Tibial nerve (tissue), 4 donors: ENCODE measurements at regions not wholly inside any gene's neighbourhood (a gene's known extent, or its start where the extent isn't known, plus 50 kb on each side); places are given as distances from the start of the nearest gene placed in this dataset.

Experiments used
- DNase-seq, 2 donors: peaks; one replicate each; pipeline ENCODE4 v3.0.0-alpha.2; 2019; ENCODE audit warnings: low spot score in 2 of 2
- H3K27ac ChIP-seq, 4 donors: fragments of 200-600 bp; sonication (generic) in 3 of 4; one replicate each; pipeline ENCODE4 v1.5.1; 2017 to 2019; ENCODE audit warnings: mild to moderate bottlenecking in 1 of 4
- H3K27me3 ChIP-seq, 2 donors: fragments of 200-600 bp; sonication (generic) in 1 of 2; one replicate each; pipeline versions ENCODE4 v1.5.1 to v1.6.0; 2017 to 2019
- H3K36me3 ChIP-seq, 3 donors: fragments of 200-600 bp; sonication (generic); one replicate each; pipeline ENCODE4 v1.5.1; 2018 to 2019
- H3K4me1 ChIP-seq, 4 donors: fragments of 200-600 bp; sonication (generic) in 3 of 4; one replicate each; pipeline ENCODE4 v1.5.1; 2017 to 2019
- H3K4me3 ChIP-seq, 4 donors: fragments of 200-600 bp; sonication (generic) in 3 of 4; one replicate each; pipeline ENCODE4 v1.5.1; 2017 to 2019; ENCODE audit warnings: mild to moderate bottlenecking in 1 of 4, moderate library complexity in 1 of 4
- H3K9me3 ChIP-seq, 4 donors: fragments of 200-600 bp; sonication (generic) in 3 of 4; one replicate each; pipeline ENCODE4 v1.5.1; 2017 to 2019
- EP300 ChIP-seq, 2 donors: sonication (generic); formaldehyde crosslinking; IDR thresholded peaks; one replicate each; pipeline ENCODE4 v1.6.1; 2017; ENCODE audit warnings: antibody characterized with exemption in 2 of 2, mild to moderate bottlenecking in 1 of 2
- POLR2A ChIP-seq, 2 donors: fragments of 450-650 bp; IDR thresholded peaks; one replicate each; pipeline ENCODE4 v1.6.1; 2017; ENCODE audit warnings: antibody characterized with exemption in 2 of 2, mild to moderate bottlenecking in 2 of 2, moderate library complexity in 2 of 2
- WGBS, 2 donors: methylation state at CpG; one replicate each; pipeline ENCODE4 v1.1.5; 2018; 5-methylcytosine and 5-hydroxymethylcytosine counted together
- TF ChIP-seq, protein P1 (sequence below), 5 experiments: fragments of 200-600 bp in 3 of 5; fragments of 450-650 bp in 2 of 5; sonication (generic) in 3 of 5; IDR thresholded peaks; one replicate each; pipeline ENCODE4 v1.5.1; 2016 to 2019; ENCODE audit warnings: antibody characterized with exemption in 5 of 5, mild to moderate bottlenecking in 3 of 5, moderate library complexity in 2 of 5

DNA sequence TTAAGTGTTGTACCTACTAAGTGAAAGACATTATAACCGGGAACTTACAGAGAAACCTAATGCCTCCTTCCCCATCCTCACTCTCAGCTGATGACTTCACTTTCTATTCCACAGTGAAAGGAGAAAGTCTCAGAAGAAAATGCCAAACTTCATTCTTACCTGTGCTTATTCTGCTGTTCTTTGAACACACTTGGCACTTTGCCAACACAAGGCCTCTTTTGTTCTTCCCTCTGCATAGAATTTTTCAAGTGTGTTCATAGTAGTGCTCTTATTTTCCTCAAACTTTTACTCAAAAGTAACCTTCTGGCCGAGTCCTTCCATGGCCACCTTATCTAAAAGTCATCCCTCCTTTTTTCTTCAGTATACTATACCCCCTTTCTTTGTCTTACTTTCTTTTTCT, 59.4 kb upstream of the ETV1 start:
- 90 to 93% methylated on average over 2 of the region's 2 CpGs for WGBS, 2 donors
- DNase-seq: no peak

DNA sequence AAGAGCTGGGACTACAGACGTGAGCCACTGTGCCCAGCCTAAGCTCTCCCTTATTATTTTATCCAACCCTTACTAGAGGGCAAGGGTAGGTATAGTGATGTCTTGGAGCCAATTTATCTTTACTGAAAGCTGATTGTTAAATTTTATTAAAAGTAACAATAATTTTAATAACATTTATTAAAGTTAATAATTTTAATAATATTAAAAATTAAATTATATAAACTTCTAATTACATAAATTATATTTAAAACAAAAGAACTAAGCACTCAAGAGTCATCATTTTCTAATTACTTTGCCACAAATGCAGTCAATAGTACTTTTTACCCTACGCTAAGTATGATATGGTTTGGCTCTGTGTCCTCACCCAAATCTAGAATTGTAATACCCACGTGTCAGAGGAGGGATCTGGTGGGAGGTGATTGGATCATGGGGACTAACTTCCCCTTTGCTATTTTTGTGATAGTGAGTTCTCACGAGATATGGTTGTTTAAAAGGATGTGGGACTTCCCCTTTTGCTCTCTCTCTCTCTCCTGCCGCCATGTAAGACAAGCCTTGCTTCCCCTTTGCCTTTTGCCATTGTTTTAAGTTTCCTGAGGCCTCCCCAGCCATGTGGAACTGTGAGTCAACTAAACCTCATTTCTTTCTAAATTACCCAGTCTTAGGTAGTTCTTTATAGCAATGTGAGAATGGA, 58.4 kb upstream of the ETV1 start:
- TF ChIP-seq EP300 (IDR thresholded peaks at IDR 0.05) (no peak), POLR2A (IDR thresholded peaks at IDR 0.05) (no peak)
- TF ChIP-seq, protein P1, sequence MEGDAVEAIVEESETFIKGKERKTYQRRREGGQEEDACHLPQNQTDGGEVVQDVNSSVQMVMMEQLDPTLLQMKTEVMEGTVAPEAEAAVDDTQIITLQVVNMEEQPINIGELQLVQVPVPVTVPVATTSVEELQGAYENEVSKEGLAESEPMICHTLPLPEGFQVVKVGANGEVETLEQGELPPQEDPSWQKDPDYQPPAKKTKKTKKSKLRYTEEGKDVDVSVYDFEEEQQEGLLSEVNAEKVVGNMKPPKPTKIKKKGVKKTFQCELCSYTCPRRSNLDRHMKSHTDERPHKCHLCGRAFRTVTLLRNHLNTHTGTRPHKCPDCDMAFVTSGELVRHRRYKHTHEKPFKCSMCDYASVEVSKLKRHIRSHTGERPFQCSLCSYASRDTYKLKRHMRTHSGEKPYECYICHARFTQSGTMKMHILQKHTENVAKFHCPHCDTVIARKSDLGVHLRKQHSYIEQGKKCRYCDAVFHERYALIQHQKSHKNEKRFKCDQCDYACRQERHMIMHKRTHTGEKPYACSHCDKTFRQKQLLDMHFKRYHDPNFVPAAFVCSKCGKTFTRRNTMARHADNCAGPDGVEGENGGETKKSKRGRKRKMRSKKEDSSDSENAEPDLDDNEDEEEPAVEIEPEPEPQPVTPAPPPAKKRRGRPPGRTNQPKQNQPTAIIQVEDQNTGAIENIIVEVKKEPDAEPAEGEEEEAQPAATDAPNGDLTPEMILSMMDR (IDR thresholded peaks at IDR 0.05): no peak
- 77 to 88% methylated on average over 5 of the region's 5 CpGs for WGBS, 2 donors
- no peak for DNase-seq
- no peaks in the 10 kb centered on the region for H3K36me3 ChIP-seq
- no peaks in the 10 kb centered on the region for H3K27me3 ChIP-seq
- H3K27ac ChIP-seq: no peak overlapping the region
- H3K9me3 ChIP-seq: no peaks in the 10 kb centered on the region
- no peaks in the 10 kb centered on the region for H3K4me1 ChIP-seq
- H3K4me3 ChIP-seq: no peak overlapping the region

More for the DNA sequence above, 59.4 kb upstream of the ETV1 start:
- no peak overlapping the region for H3K27ac ChIP-seq
- no peaks in the 10 kb centered on the region for H3K9me3 ChIP-seq
- no peaks in the 10 kb centered on the region for H3K27me3 ChIP-seq
- no peaks in the 10 kb centered on the region for H3K4me1 ChIP-seq
- TF ChIP-seq EP300 (IDR thresholded peaks at IDR 0.05) (no peak), POLR2A (IDR thresholded peaks at IDR 0.05) (no peak)
- TF ChIP-seq, protein P1 (IDR thresholded peaks at IDR 0.05): no peak
- no peak overlapping the region for H3K4me3 ChIP-seq
- no peaks in the 10 kb centered on the region for H3K36me3 ChIP-seq

GRCh38 chr7:14045651-14046050, 56.2 kb upstream of the ETV1 start:
- DNase-seq: no peak
- no peaks in the 10 kb centered on the region for H3K9me3 ChIP-seq
- no peak overlapping the region for H3K27ac ChIP-seq
- H3K27me3 ChIP-seq: no peaks in the 10 kb centered on the region
- no peaks in the 10 kb centered on the region for H3K4me1 ChIP-seq
- no peak for TF ChIP-seq POLR2A (IDR thresholded peaks at IDR 0.05)
- TF ChIP-seq EP300 (IDR thresholded peaks at IDR 0.05): no peak
- TF ChIP-seq, protein P1 (IDR thresholded peaks at IDR 0.05): no peak
- 92 to 93% methylated on average over 3 of the region's 3 CpGs for WGBS, 2 donors
- no peak overlapping the region for H3K4me3 ChIP-seq
- no peaks in the 10 kb centered on the region for H3K36me3 ChIP-seq

DNA sequence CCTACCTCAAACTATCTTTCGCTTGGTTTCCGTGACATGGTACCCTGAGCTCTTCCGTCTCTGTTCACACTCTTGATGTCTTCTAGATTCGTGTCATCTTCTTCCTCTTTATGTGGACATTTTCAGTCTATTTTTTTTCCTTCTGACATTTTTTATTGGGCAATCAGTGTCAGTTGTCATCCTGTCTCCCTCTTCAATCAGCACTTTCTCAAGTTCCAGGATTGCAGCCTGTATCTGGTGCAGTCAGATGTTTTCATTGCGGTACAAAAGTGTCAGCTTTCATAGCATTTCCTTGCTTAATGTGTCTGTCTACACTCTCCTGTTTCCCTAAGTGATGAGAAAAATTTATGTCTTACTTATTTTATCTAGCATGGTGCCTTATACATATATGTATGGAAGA, 51.1 kb upstream of the ETV1 start:
- no peaks in the 10 kb centered on the region for H3K36me3 ChIP-seq
- TF ChIP-seq POLR2A (IDR thresholded peaks at IDR 0.05): no peak
- no peak for TF ChIP-seq EP300 (IDR thresholded peaks at IDR 0.05)
- TF ChIP-seq, protein P1 (IDR thresholded peaks at IDR 0.05): no peak
- 91 to 93% methylated on average over 5 of the region's 5 CpGs for WGBS, 2 donors

More for the DNA sequence above, 51.1 kb upstream of the ETV1 start:
- Histone ChIP-seq H3K9me3 (no peaks in the 10 kb centered on the region), H3K27me3 (no peaks in the 10 kb centered on the region), H3K27ac (no peak overlapping the region), H3K4me1 (no peaks in the 10 kb centered on the region), H3K4me3 (no peak overlapping the region)
- no peak for DNase-seq
